NCI-H82 treated with DMSO at 0.1 percent for 48 hours (cell line): ENCODE measurements at regions not wholly inside any gene's neighbourhood (a gene's known extent, or its start where the extent isn't known, plus 50 kb on each side); places are given as distances from the start of the nearest gene placed in this dataset.

Experiments used
- DNase-seq: peaks from one replicate; lab custom pipeline; 2025; ENCODE audit not compliant: unreplicated experiment; lab: John Stamatoyannopoulos, UW

GRCh38 chr13:30033681-30034457, 183.5 kb upstream of the UBL3 start:
- no peak for DNase-seq

DNA sequence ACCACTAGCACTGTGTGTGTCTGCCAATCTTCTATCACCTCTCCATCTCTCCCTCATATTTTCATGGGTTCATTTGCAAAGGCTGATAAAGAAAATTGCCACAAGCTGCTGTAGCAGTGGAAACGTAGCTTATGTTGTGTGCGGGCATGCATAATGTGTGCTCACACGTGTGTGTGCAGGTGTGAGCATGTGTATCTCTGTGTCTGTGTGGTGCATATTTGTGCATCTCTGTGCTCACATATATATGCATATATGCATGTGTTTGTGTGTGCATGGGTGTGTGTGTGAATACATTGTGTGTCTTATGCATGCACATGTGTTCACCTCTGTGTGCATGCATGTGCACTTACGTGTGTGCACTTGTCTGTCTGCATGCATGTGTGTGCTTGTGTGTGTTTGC, 181.8 kb upstream of the UBL3 start:
- DNase-seq, result no peak

DNA sequence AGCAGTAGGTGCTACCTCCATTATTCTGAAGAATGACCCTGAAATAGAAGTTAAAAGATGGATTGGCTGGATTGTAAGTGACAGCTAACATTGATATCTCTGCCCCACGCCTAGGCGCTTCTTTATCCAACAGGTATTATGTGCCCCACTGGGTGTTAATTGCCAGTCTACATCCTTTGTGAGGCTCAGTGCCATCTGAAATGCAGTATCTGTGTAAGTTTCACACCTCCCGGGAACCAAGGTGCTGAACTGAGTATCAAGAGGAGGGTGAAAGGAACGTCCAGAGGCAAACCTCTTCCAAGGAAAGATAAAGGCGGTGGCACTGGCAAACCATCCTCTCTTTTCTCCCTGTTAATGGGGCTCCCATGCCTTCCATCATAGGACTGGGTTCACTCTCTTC, 181.1 kb upstream of the UBL3 start:
- DNase-seq, result no peak

- no peak for DNase-seq
Observed at GRCh38 chr13:30030141-30030750, 179.8 kb upstream of the UBL3 start.

- no peak for DNase-seq
Observed at GRCh38 chr13:30027569-30028455, 177.4 kb upstream of the UBL3 start.

- no peak for DNase-seq
Observed at GRCh38 chr13:30026909-30027308, 176.5 kb upstream of the UBL3 start.

- no peak for DNase-seq
Observed at GRCh38 chr13:30026093-30026492, 175.7 kb upstream of the UBL3 start.

DNA sequence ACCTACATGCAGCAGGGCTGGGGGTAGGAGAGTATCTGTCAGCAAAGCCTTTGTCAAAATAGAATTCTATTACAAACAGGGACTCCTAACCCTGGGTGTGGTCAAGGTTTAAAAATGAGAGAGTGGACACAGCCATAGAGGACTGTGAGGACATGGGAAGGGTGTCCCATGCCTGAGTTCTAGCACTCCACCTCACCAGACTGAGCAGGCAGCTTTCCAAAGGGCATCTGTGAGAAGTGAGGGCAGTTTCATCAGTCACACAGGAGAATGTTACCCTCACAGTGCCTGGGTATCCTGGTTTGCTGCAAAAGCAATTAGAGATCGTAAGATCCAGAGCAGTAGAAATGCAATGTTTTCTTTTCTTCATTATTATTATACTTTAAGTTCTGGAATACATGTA, 174.9 kb upstream of the UBL3 start:
- no peak for DNase-seq

- no peak for DNase-seq
Observed at GRCh38 chr13:30024125-30024865, 173.9 kb upstream of the UBL3 start.

- no peak for DNase-seq
Observed at GRCh38 chr13:30023196-30023895, 172.9 kb upstream of the UBL3 start.

DNA sequence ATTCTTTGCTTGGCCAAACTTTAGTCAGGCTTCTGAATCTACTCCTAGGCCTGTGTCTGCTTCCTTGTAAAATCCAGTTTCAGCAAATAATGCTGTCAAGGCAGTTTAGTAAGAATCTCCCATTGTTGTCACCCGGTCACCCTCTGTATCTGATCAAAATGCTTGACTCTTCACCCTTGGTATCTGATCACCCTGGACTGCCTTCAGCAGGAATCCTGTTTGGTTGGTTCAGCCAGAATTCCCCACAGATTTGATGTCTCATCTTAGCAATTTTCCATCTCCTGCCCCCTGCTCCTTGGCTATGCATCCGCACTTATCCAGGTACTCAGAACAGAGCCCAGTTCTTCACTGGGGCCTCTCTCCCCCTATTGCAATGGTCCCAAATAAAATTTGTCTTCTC, 172.4 kb upstream of the UBL3 start:
- DNase-seq, result no peak

GRCh38 chr13:30022256-30022655, 171.8 kb upstream of the UBL3 start:
- no peak for DNase-seq

- DNase-seq, result no peak
Observed at GRCh38 chr13:30021611-30022010, 171.2 kb upstream of the UBL3 start.

- DNase-seq, result no peak
Observed at GRCh38 chr13:30020726-30021312, 170.4 kb upstream of the UBL3 start.

DNA sequence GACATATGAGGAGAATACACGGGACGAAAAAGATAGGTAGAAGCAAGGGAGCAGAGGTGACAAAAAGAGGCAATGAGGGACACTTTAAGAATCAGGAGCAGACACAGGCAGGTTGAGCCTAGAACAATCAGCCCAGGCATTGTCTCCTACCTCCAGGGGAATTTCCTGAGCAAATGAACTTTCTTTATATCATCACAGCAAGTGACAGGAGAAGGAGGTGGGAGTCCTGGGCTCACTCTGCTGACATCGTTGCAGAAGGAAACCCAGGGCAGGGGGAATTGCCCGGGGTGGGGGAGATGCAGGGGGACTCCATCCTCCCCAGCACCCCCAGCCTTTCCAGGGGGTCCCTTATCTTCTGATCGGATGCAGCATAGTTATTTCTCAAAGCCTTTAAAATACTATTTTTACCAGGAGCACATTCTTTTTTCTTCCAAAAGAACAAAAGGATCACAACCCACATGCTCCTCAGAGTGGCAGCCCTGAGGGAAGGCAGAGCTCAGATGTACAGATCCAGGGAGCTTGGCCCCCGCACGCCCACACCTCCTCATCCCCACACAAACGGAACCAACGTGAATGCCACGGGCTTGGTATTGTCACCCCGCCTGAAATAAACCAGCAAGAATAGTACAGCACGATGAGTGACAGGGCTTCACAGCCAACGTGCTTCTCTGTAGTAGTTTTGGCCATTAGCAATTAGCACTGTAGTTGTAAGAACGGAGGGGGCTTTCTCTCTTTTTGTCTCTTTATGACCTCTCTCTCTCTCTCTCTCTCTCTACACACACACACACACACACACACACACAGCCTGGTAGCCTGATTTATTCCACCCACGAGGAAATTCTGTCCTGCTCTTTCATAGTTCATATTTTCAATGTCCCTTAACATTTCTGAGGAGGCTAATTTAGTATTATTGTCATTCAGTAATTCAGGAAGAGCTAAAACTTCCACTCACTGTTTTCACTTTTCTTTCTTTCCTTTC, 169.5 kb upstream of the UBL3 start:
- DNase-seq, result no peak

GRCh38 chr13:30017880-30018279, 167.5 kb upstream of the UBL3 start:
- no peak for DNase-seq

DNA sequence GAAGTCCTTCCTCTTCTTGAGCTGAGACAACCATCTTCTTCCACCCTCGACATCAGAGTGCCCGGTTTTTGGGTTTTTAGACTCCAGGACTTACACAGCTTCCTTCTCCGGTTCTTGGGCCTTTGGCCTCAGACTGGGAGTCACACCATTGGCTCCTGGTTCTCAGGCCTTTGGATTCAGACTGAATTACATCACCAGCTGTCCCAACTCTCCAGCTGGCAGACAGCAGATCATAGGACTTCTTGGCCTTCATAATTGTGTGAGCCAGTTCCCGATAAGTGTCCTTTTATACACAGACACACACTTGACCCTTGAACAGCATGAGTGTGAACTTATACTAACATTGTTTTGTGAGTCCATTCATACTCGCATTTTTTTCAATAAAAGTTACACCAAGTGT, 166.0 kb upstream of the UBL3 start:
- no peak for DNase-seq

GRCh38 chr13:30009411-30009810, 159.0 kb upstream of the UBL3 start:
- no peak for DNase-seq

GRCh38 chr13:30006246-30006645, 155.8 kb upstream of the UBL3 start:
- DNase-seq, result no peak
